ENCODE measurements at regions not wholly inside any gene's neighbourhood (a gene's known extent, or its start where the extent isn't known, plus 50 kb on each side); places are given as distances from the start of the nearest gene placed in this dataset.

GRCh38 chrX:98065151-98065550, 1181.4 kb downstream of the RPA4 start:
- H3K36me3 ChIP-seq (ENCODE audit: control insufficient read depth in 3 of 3, insufficient read depth in 2 of 3, low read depth in 1 of 3, low read length in 3 of 3) = no peaks in the 10 kb centered on the region
- H3K9me3 ChIP-seq (ENCODE audit: control insufficient read depth in 2 of 2, insufficient read depth in 1 of 2, low read depth in 1 of 2, low read length in 1 of 2) = no peaks in the 10 kb centered on the region
- no peak overlapping the region for H3K27ac ChIP-seq (ENCODE audit: low read depth in 1 of 3, low read length in 2 of 3)
- no peaks in the 10 kb centered on the region for H3K27me3 ChIP-seq (ENCODE audit: control insufficient read depth in 3 of 3, insufficient read depth in 3 of 3, low read length in 3 of 3)
- FAIRE-seq (no peak), DNase-seq (no peak)
- no peak overlapping the region for H3K4me3 ChIP-seq (ENCODE audit: low read depth in 1 of 3, low read length in 3 of 3)
- WGBS, 3 donors = 30 to 56% (median 45%) methylated on average over 2 of the region's 2 CpGs
- no peaks in the 10 kb centered on the region for H3K4me1 ChIP-seq (ENCODE audit: control insufficient read depth in 3 of 3, insufficient read depth in 2 of 3, low read depth in 1 of 3, low read length in 2 of 3)

- 42 to 61% (median 54%) methylated on average over 3 of the region's 3 CpGs for WGBS, 3 donors
- H3K4me3 ChIP-seq (ENCODE audit: low read depth in 1 of 3, low read length in 3 of 3) = no peak overlapping the region
- FAIRE-seq = no peak
Measured at GRCh38 chrX:98067611-98068010, 1183.9 kb downstream of the RPA4 start.

GRCh38 chrX:98068024-98068580, 1184.4 kb downstream of the RPA4 start:
- Histone ChIP-seq H3K4me3 (ENCODE audit: low read depth in 1 of 3, low read length in 3 of 3) (no peak overlapping the region), H3K9me3 (ENCODE audit: control insufficient read depth in 2 of 2, insufficient read depth in 1 of 2, low read depth in 1 of 2, low read length in 1 of 2) (no peaks in the 10 kb centered on the region), H3K36me3 (ENCODE audit: control insufficient read depth in 3 of 3, insufficient read depth in 2 of 3, low read depth in 1 of 3, low read length in 3 of 3) (no peaks in the 10 kb centered on the region), H3K27ac (ENCODE audit: low read depth in 1 of 3, low read length in 2 of 3) (no peak overlapping the region), H3K27me3 (ENCODE audit: control insufficient read depth in 3 of 3, insufficient read depth in 3 of 3, low read length in 3 of 3) (no peaks in the 10 kb centered on the region), H3K4me1 (ENCODE audit: control insufficient read depth in 3 of 3, insufficient read depth in 2 of 3, low read depth in 1 of 3, low read length in 2 of 3) (no peaks in the 10 kb centered on the region)
- DNase-seq = no peak
- 62 to 65% (median 63%) methylated on average over 3 of the region's 3 CpGs for WGBS, 3 donors
- no peak for FAIRE-seq

More at GRCh38 chrX:98067611-98068010, 1183.9 kb downstream of the RPA4 start:
- Histone ChIP-seq H3K27me3 (ENCODE audit: control insufficient read depth in 3 of 3, insufficient read depth in 3 of 3, low read length in 3 of 3) (no peaks in the 10 kb centered on the region), H3K27ac (ENCODE audit: low read depth in 1 of 3, low read length in 2 of 3) (no peak overlapping the region), H3K4me1 (ENCODE audit: control insufficient read depth in 3 of 3, insufficient read depth in 2 of 3, low read depth in 1 of 3, low read length in 2 of 3) (no peaks in the 10 kb centered on the region), H3K36me3 (ENCODE audit: control insufficient read depth in 3 of 3, insufficient read depth in 2 of 3, low read depth in 1 of 3, low read length in 3 of 3) (no peaks in the 10 kb centered on the region), H3K9me3 (ENCODE audit: control insufficient read depth in 2 of 2, insufficient read depth in 1 of 2, low read depth in 1 of 2, low read length in 1 of 2) (no peaks in the 10 kb centered on the region)
- no peak for DNase-seq

GRCh38 chrX:98071331-98071730, 1187.6 kb downstream of the RPA4 start:
- no peaks in the 10 kb centered on the region for H3K9me3 ChIP-seq (ENCODE audit: control insufficient read depth in 2 of 2, insufficient read depth in 1 of 2, low read depth in 1 of 2, low read length in 1 of 2)
- FAIRE-seq (no peak), DNase-seq (no peak)
- no peaks in the 10 kb centered on the region for H3K36me3 ChIP-seq (ENCODE audit: control insufficient read depth in 3 of 3, insufficient read depth in 2 of 3, low read depth in 1 of 3, low read length in 3 of 3)
- H3K27me3 ChIP-seq (ENCODE audit: control insufficient read depth in 3 of 3, insufficient read depth in 3 of 3, low read length in 3 of 3) = no peaks in the 10 kb centered on the region
- no peaks in the 10 kb centered on the region for H3K4me1 ChIP-seq (ENCODE audit: control insufficient read depth in 3 of 3, insufficient read depth in 2 of 3, low read depth in 1 of 3, low read length in 2 of 3)
- WGBS, 3 donors = 21 to 40% (median 36%) methylated on average over 2 of the region's 2 CpGs
- H3K27ac ChIP-seq (ENCODE audit: low read depth in 1 of 3, low read length in 2 of 3) = no peak overlapping the region
- no peak overlapping the region for H3K4me3 ChIP-seq (ENCODE audit: low read depth in 1 of 3, low read length in 3 of 3)

GRCh38 chrX:98077440-98077839, 1193.7 kb downstream of the RPA4 start:
- 81 to 88% (median 84%) methylated on average over 5 of the region's 5 CpGs for WGBS, 3 donors
- Histone ChIP-seq H3K4me1 (ENCODE audit: control insufficient read depth in 3 of 3, insufficient read depth in 2 of 3, low read depth in 1 of 3, low read length in 2 of 3) (no peaks in the 10 kb centered on the region), H3K4me3 (ENCODE audit: low read depth in 1 of 3, low read length in 3 of 3) (no peak overlapping the region), H3K36me3 (ENCODE audit: control insufficient read depth in 3 of 3, insufficient read depth in 2 of 3, low read depth in 1 of 3, low read length in 3 of 3) (no peaks in the 10 kb centered on the region), H3K9me3 (ENCODE audit: control insufficient read depth in 2 of 2, insufficient read depth in 1 of 2, low read depth in 1 of 2, low read length in 1 of 2) (no peaks in the 10 kb centered on the region), H3K27me3 (ENCODE audit: control insufficient read depth in 3 of 3, insufficient read depth in 3 of 3, low read length in 3 of 3) (no peaks in the 10 kb centered on the region), H3K27ac (ENCODE audit: low read depth in 1 of 3, low read length in 2 of 3) (no peak overlapping the region)
- no peak for FAIRE-seq
- no peak for DNase-seq

- DNase-seq (no peak), FAIRE-seq (no peak)
- WGBS, 3 donors = 36 to 40% (median 37%) methylated on average over 3 of the region's 3 CpGs
- Histone ChIP-seq H3K4me3 (ENCODE audit: low read depth in 1 of 3, low read length in 3 of 3) (no peak overlapping the region), H3K9me3 (ENCODE audit: control insufficient read depth in 2 of 2, insufficient read depth in 1 of 2, low read depth in 1 of 2, low read length in 1 of 2) (no peaks in the 10 kb centered on the region), H3K27me3 (ENCODE audit: control insufficient read depth in 3 of 3, insufficient read depth in 3 of 3, low read length in 3 of 3) (no peaks in the 10 kb centered on the region), H3K36me3 (ENCODE audit: control insufficient read depth in 3 of 3, insufficient read depth in 2 of 3, low read depth in 1 of 3, low read length in 3 of 3) (no peaks in the 10 kb centered on the region), H3K4me1 (ENCODE audit: control insufficient read depth in 3 of 3, insufficient read depth in 2 of 3, low read depth in 1 of 3, low read length in 2 of 3) (no peaks in the 10 kb centered on the region), H3K27ac (ENCODE audit: low read depth in 1 of 3, low read length in 2 of 3) (no peak overlapping the region)
Measured at GRCh38 chrX:98111684-98112083, 1228.0 kb downstream of the RPA4 start.

GRCh38 chrX:98114021-98114420, 1230.3 kb downstream of the RPA4 start:
- no peak for DNase-seq
- WGBS, 3 donors = 70 to 86% (median 79%) methylated on average over 2 of the region's 2 CpGs
- Histone ChIP-seq H3K36me3 (ENCODE audit: control insufficient read depth in 3 of 3, insufficient read depth in 2 of 3, low read depth in 1 of 3, low read length in 3 of 3) (no peaks in the 10 kb centered on the region), H3K4me3 (ENCODE audit: low read depth in 1 of 3, low read length in 3 of 3) (no peak overlapping the region), H3K27ac (ENCODE audit: low read depth in 1 of 3, low read length in 2 of 3) (no peak overlapping the region), H3K27me3 (ENCODE audit: control insufficient read depth in 3 of 3, insufficient read depth in 3 of 3, low read length in 3 of 3) (no peaks in the 10 kb centered on the region), H3K4me1 (ENCODE audit: control insufficient read depth in 3 of 3, insufficient read depth in 2 of 3, low read depth in 1 of 3, low read length in 2 of 3) (no peaks in the 10 kb centered on the region), H3K9me3 (ENCODE audit: control insufficient read depth in 2 of 2, insufficient read depth in 1 of 2, low read depth in 1 of 2, low read length in 1 of 2) (peaks cover 0 to 3% of the 10 kb centered on the region in 2 donors)
- no peak for FAIRE-seq

GRCh38 chrX:98141466-98141865, 1257.8 kb downstream of the RPA4 start:
- Histone ChIP-seq H3K4me1 (ENCODE audit: control insufficient read depth in 3 of 3, insufficient read depth in 2 of 3, low read depth in 1 of 3, low read length in 2 of 3) (no peaks in the 10 kb centered on the region), H3K27me3 (ENCODE audit: control insufficient read depth in 3 of 3, insufficient read depth in 3 of 3, low read length in 3 of 3) (no peaks in the 10 kb centered on the region), H3K27ac (ENCODE audit: low read depth in 1 of 3, low read length in 2 of 3) (no peak overlapping the region), H3K9me3 (ENCODE audit: control insufficient read depth in 2 of 2, insufficient read depth in 1 of 2, low read depth in 1 of 2, low read length in 1 of 2) (no peaks in the 10 kb centered on the region), H3K4me3 (ENCODE audit: low read depth in 1 of 3, low read length in 3 of 3) (no peak overlapping the region), H3K36me3 (ENCODE audit: control insufficient read depth in 3 of 3, insufficient read depth in 2 of 3, low read depth in 1 of 3, low read length in 3 of 3) (no peaks in the 10 kb centered on the region)
- FAIRE-seq (no peak), DNase-seq (no peak)
- 41 to 60% (median 50%) methylated on average over 1 of the region's 1 CpG for WGBS, 3 donors

GRCh38 chrX:98191003-98191402, 1307.3 kb downstream of the RPA4 start:
- no peaks in the 10 kb centered on the region for H3K9me3 ChIP-seq (ENCODE audit: control insufficient read depth in 2 of 2, insufficient read depth in 1 of 2, low read depth in 1 of 2, low read length in 1 of 2)
- FAIRE-seq = no peak

More at GRCh38 chrX:98191003-98191402, 1307.3 kb downstream of the RPA4 start:
- no peaks in the 10 kb centered on the region for H3K4me1 ChIP-seq (ENCODE audit: control insufficient read depth in 3 of 3, insufficient read depth in 2 of 3, low read depth in 1 of 3, low read length in 2 of 3)
- no peak overlapping the region for H3K4me3 ChIP-seq (ENCODE audit: low read depth in 1 of 3, low read length in 3 of 3)
- no peaks in the 10 kb centered on the region for H3K36me3 ChIP-seq (ENCODE audit: control insufficient read depth in 3 of 3, insufficient read depth in 2 of 3, low read depth in 1 of 3, low read length in 3 of 3)
- 90 to 96% (median 95%) methylated on average over 1 of the region's 1 CpG for WGBS, 3 donors
- H3K27me3 ChIP-seq (ENCODE audit: control insufficient read depth in 3 of 3, insufficient read depth in 3 of 3, low read length in 3 of 3) = no peaks in the 10 kb centered on the region
- H3K27ac ChIP-seq (ENCODE audit: low read depth in 1 of 3, low read length in 2 of 3) = no peak overlapping the region
- DNase-seq = no peak

Data from small intestine (tissue), 7 donors.